ENCODE measurements at regions not wholly inside any gene's neighbourhood (a gene's known extent, or its start where the extent isn't known, plus 50 kb on each side); places are given as distances from the start of the nearest gene placed in this dataset.

DNA sequence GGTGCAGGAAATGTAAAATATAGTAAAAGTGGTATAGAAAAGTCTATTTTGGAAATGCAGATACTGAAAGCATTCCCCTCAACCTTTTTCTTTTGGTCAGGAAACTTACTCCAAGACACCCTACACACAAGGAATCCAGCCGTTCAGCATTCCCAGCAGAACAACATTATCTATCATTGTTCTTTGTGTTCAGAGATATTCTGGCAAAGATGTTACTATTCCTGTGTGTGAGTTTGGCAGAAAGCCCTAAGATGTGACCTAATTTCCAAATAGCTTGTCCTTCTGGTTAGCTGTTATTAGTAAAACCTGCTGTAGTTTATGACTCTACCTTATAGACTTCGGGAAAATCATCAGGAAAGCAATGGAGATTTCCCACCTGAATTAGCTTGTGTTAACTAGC is 78.1 kb upstream of the PELI1 start:
- DNase-seq, result no peak

DNA sequence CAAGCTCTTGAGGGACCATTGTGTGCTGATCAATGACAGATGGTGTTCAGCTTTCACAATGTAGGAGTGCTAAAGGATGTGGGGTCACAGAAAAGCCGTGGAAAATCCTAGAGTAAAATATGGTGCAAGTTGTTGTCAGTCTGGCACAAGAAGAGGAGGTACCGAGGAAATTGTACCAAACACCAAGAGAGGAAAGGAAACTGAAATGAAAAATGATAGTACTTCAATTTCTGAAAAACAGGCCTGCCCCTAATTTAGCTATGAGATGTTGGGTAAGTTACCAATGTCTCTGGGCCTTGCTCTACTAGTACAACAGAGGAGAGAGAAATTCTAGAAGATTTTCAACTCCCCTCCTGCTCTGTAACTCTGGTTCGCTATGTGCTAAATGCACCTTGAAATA is 78.8 kb upstream of the PELI1 start:
- no peak for DNase-seq

DNA sequence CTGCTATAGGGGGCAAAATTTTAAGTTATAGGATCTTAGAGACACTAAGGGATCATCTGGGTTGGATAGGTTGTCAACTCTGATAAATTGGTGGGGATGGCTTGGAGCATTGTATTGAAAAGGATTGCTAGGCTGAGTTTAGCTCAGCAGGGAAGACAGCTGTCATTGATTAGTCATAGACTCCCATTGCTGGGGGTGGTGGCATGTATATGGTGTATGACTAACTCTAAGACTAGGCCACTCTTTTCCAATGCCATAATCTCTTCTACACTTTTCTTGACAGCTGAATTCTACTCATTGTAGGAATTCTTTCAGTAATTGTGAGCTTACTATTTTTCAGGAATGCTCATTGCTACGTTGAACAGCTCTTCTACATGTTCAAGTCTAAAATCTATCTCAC is 81.3 kb upstream of the PELI1 start:
- DNase-seq, result no peak

- no peak for DNase-seq
These were observed 82.4 kb upstream of the PELI1 start for GRCh38 chr2:64226611-64227010.

DNA sequence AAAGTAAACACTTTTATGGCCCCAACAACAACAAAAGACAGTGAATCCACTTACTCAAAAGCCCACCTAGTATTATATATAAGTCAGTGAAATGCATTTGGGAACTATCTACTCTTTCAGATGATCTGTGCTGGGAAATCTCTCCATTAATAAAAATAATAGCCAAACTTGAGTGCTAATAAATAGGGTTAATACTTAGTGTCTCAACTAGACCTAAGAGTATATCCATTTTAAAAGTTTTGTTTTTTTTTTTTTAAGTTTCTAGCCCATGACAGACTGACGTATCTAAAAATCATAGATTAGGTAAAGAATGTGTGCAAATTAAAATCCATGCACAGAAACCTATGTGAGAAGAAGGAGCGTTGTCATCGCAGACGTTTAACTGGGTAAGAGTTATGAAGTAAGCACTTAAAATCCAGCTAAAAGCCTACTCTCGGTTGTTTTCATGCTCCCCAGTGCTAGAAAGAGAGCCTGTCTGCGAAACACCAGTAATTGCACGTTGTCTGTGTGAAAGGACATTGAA is 83.4 kb upstream of the PELI1 start:
- DNase-seq, result no peak

DNA sequence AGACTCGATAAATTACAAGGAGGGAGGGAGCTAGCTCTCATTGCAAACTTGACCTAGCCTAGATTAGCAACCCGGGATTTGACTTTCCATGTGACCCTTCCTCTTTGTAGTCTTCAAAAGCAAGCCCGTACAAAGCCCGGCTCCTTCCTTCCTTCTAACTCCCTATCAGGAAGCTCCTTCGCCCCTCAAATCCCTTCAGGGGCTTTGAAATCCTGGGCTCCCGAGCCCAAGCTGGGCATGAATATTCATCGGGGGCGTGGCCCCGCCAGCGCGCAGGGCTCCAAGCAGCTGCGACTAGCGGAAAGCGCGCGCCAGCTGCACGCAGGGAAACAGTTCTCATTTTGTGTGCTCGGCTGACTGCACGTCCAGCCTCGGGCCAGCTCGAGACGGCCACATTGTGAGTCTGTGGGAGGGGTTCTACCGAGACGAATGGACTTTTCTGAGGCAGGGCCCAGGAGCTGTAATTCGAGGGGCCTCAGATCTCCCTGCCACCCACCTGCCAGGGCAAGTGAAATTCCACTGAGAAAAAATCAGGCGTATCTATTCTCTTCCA is 84.0 kb upstream of the PELI1 start:
- DNase-seq, result peak; percentile 71

GRCh38 chr2:64228918-64229317 is 84.7 kb upstream of the PELI1 start:
- no peak for DNase-seq

DNA sequence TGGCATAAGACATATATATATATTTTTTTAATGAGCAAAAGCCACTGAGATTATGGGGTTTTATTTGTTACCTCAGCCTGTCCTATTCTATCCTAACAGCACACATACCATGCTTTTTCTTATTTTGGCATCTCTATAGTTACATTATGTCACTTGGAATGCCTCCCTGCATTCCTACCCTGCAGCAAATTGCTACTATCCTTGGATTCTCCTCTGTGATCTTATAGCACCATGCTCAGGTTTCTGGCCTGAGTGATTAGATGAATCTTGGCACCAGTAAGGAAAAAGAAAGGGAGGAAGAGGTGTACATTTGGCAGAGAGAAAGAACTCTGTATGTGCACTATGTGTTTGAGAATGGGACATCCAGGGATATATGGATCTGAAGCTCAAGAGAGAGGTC is 86.3 kb upstream of the PELI1 start:
- no peak for DNase-seq

DNA sequence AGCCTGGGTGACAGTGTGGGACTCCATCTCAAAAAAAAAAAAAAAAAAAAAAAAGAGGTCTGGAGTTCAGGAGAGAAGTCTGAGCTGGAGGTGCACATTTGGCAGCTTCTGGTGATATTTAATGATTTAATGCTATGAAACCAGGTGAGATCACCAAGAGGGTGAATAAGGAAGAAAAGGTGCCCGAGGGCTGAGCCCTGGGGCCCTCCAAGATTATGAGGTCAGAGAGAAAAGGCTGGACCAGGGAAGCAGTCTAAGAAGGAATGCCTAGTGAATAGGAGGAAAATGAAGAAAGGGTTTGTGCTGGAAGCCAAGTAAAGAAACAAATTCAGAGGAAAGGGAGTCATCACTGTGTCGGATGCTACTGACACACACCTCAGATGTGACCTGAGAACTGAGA is 88.0 kb upstream of the PELI1 start:
- no peak for DNase-seq

GRCh38 chr2:64233376-64233922 is 89.2 kb upstream of the PELI1 start:
- no peak for DNase-seq

GRCh38 chr2:64234150-64234549 is 89.9 kb upstream of the PELI1 start:
- DNase-seq, result no peak

DNA sequence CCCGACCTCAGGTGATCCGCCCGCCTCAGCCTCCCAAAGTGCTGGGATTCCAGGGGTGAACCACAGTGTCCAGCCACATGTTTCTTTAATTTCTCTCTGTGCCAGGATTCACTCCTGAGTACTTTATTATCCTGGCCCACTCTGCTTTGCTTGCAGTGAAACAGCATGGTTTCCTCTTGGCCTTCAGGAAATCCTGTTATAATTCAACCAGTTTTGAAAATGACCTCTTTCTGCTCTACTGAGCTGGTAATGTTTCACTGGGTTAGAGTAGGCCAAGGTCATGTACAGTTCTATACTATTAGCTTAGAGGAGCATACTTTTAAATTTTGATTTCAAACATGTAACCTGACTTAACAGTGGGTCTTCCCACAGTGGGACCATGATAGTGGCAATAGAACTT is 90.6 kb upstream of the PELI1 start:
- no peak for DNase-seq

GRCh38 chr2:64237266-64237665 is 93.0 kb upstream of the PELI1 start:
- DNase-seq, result no peak

GRCh38 chr2:64238799-64239198 is 94.6 kb upstream of the PELI1 start:
- no peak for DNase-seq

DNA sequence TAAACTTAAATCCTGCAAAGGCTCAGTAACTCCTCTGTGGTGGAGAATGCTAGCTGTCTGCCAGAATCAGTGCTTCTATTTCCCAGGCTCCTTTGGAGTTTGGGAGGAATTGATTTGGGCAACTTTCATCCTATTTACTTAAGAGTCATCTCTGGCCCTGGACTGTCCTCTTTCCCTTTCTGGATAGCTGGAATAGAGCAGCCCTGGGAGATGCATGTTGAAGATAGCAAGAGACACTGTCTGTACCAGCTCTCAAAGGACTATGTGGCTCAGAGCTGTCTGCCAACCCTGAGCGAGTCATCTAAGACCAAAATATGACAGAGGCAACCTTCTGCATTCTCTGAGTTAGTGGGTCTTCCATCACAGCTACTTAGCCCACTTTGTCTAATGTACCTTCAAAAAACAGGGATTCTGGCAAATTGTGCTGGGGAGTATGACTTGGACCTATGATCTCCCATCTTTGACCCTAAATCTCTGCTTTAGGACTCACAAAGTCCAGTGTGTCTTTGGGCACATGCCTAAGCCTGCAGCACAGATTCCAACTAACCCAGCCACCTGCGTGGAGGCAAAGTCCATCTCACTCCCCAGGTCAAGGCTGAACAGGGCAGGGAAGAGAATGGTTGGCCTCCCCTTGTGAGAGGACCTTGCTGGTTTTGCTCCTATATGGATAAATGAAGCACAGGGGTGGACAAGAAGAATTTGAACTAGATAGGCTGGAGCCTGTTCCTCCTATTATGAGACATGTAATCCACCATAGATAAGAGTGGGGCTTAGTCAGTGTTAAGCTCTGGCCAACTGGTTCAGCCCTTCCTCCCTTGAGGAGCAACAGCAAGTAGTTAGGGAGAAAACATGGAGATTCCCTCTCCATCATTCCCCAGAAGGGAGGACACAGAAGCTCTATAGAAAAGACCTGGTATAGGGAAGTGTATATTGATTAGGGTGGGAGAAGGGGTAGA is 99.1 kb upstream of the PELI1 start:
- no peak for DNase-seq

DNA sequence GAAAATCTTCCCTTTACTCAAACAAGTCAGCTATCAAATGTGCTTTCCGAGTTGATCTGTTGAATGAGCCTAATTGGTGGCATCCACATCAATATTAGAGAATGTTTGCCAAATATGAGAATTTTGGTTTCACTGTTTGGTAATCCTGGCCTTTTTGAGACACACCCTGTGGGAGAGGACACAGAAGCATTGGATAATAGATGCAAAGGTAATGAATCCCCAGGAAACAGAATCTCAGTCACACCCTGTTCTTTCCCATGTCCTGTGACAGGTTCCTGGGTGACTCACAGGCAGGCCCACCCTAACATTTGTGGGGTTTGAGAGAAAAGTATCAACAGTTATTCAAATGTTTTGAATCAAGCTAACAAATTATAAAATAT is 99.8 kb upstream of the PELI1 start:
- no peak for DNase-seq

DNA sequence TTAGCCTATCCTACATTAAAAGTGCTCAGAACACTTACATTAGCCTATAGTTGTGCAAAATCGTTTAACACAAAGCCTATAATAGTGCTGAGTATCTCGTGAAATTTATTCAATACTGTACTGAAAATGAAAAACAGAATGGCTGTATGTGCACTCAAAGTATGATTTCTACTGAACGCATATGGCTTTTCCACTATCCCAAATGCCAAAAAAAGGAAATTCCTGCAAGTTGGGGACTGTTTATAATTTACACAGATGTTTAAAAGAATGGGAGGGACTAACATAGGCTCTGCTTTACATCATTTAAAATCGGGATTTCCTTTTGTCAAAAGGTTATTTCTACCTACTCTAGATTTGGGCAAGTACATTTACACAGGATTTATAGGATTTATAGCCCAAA is 101.4 kb upstream of the PELI1 start:
- no peak for DNase-seq

GRCh38 chr2:64246962-64247361 is 102.7 kb upstream of the PELI1 start:
- no peak for DNase-seq

DNA sequence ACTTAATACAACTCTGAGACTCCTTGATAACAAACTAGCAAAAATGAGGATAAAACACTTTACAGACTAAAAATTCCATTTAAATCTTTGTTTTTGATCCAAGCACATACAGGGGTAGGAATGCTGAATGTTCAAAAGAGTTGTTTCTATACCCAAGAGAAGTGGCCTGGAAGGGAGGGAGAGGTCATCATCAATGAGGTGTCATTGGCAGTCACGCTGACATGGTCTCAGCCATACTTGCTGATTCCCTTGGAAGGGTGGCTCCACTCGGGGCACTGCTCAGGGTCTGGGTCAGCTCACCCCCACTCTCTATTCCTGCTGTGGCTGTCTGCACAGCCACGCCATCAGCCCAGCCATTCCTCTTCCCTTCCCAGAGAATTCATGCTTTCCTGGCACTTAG is 105.2 kb upstream of the PELI1 start:
- no peak for DNase-seq

DNA sequence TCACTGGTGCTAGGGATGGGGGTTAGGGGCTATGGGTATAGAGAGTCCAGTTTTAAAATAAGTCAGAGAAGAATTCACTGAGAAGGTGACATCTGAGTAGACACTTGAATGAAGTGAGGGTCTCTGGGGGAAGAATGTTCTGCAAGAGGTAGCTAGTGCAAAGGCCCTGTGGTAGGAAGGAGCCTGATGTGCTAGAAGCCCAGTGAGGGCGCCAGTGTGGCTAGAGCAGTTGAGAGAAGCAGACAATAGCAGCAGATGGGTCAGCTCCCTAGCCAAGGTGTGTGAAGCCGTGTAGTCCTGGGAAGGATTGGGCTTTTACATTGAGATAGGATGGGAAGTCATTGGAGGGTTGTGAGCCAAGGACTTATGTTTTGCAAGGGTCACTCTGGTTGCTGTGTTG is 105.8 kb upstream of the PELI1 start:
- DNase-seq, result no peak

DNA sequence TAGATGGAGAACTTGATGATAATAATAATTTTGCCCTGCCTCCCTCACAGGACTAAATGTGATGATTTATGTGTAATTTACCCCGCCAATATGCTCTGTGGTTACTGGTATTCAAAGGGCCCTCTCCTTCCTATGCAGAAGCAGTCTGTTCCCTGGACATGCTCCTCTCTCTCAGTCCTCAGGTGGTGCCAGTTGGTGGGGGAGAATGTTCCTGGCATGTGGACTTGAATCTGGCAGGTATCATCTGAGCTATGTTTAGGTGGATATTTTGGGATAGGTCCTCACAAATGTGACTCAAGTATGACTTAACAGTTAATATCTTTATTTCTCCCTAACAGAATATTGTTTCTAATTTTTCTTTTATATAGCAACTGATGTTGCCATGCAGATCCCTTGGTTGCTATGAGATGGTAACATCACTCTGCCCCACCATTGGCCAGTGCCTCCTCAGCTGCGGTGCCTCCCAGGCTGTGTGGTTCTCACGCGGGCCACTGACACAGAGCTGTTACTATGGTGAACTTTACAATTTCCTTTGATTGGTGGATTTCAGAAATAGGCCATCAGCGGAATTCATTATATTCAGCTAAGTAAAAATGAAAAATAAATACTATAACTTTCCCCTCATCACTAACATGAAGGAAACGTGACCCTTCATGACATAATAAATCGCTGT is 106.7 kb upstream of the PELI1 start:
- DNase-seq, result no peak

DNA sequence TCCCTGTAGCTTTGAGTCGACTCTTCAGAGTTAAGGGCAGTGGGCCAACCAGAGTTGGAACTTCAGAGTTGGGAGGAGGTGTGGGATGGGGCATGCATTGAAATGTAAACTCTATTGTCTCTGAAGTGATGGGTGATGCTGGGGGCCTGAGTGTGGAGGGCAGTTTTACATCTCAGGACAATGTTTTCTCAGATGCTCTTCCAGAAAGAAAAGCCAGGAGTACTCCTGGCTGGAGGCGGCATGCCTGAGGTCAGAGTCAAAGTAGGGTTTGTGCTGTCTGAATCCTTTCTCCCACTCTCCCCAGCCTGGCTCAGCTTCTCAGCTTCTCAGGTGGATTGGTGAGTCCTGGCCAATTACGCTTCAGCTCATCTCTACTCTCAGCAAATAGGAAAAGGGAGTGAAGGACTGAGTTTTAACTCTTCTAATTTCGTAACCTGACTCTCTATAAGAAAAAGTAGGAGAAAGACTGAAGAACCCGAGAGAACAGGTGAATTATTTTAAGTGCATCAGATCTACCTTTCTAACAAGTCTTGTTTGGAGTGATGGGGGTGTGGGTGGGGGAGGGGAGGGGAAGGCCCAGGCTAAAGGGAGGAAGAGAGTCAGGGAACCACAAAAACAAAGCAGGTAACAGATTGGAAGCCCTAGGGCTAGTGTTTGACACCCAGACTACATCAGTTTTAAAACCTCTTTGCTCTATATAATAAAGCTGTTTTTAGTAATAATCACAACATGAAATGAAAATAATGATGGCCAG is 107.5 kb upstream of the PELI1 start:
- no peak for DNase-seq

Measured in NCI-H1092 treated with DMSO at 0.1 percent for 48 hours (cell line).